Activated T-helper 2 cell treated with anti-CD3 and anti-CD28 coated beads, Interferon-gamma antibody, Interleukin-2, Interleukin-4, amounts not matched to agents 10 μg/mL and 5 μg/mL and 100 μg/mL, durations not matched to agents 14 hours and 24 hours and 36 hours (primary cell): ENCODE measurements at regions not wholly inside any gene's neighbourhood (a gene's known extent, or its start where the extent isn't known, plus 50 kb on each side); places are given as distances from the start of the nearest gene placed in this dataset.

Experiments
- DNase-seq: peaks from one replicate; pipeline ENCODE4 v3.0.0; 2021; ENCODE audit warnings: low spot score
- H3K27ac Mint-ChIP-seq: one replicate; pipeline ENCODE4 v1.8.0; 2021; ENCODE audit warnings: mixed read lengths
- H3K27me3 Mint-ChIP-seq: one replicate; pipeline ENCODE4 v1.8.0; 2021; ENCODE audit warnings: low read depth, mixed read lengths
- H3K36me3 Mint-ChIP-seq: one replicate; pipeline ENCODE4 v1.8.0; 2021; ENCODE audit warnings: low read depth, mixed read lengths
- H3K4me1 Mint-ChIP-seq: one replicate; pipeline ENCODE4 v1.8.0; 2021; ENCODE audit warnings: low read depth, mixed read lengths
- H3K4me3 Mint-ChIP-seq: one replicate; pipeline ENCODE4 v1.8.0; 2021; ENCODE audit warnings: low read depth, mild to moderate bottlenecking, moderate library complexity, mixed read lengths
- H3K9me3 Mint-ChIP-seq: one replicate; pipeline ENCODE4 v1.8.0; 2021; ENCODE audit warnings: mixed read lengths
- intact Hi-C: fragments of 100-400 bp; cut with micrococcal nuclease; formaldehyde crosslinking; loops from one replicate; pipeline ENCODE4 v1.15.1; 2023

DNA sequence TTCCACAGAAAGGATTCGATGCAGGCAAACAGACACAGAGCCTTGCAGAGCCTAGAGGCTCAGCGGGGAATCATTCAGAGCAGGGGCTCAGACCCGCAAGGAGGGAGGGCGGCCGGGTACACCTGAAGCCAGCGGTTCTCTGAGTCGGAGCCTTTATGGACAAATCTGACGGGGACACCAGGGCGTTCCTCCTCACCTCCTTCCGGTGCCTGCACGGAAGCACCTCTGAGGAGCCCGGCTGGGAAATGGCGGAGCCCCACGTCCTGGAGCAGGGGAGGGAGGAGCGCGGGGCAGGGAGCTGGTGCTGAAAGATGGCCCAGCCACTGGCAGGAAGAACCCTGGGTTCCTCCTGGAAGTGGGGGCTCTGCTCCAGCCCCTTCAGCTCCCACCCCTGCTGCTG lies 193.5 kb upstream of the ALKAL2 start:
- no peaks in the 10 kb centered on the region for H3K9me3 Mint-ChIP-seq
- peaks cover 14% of the 10 kb centered on the region for H3K27me3 Mint-ChIP-seq
- H3K36me3 Mint-ChIP-seq: no peaks in the 10 kb centered on the region
- H3K4me3 Mint-ChIP-seq: no peak overlapping the region
- no peak for DNase-seq
- H3K4me1 Mint-ChIP-seq: no peaks in the 10 kb centered on the region
- H3K27ac Mint-ChIP-seq: no peak overlapping the region
- intact Hi-C loops: no loop called here

DNA sequence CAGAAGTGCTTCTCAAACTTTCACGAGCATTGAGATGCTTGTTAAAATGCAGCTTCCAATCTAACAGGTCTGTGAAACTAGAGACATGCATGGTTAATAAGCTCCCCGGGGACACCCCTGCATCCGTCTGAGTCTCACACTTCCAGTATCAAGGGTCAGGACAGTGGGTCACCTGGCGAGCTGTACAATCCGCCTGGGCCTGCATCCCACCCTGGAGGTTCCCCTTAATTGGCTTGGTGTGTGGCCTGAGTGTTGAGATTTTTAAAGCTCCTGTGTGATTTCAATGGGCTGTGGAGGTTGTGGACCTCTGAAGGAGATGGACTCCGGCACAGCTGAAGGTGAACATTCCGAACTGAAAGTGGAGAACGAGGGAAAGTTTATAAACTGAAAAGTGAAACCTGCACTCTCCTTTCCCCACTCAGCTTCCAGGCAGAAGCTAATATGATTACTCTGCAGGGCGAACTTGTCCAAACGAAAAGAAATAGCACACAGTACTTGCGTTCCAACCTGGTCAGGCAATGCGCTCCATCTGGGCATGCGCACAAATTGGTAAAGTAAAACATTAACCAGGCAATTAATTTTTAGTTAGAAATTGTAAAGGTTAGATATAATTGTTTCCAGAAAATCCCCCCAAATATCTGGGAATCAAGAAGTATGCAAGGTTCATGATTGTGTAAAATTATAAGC lies 191.7 kb upstream of the ALKAL2 start:
- H3K4me3 Mint-ChIP-seq: no peak overlapping the region
- intact Hi-C loops: no loop called here
- no peak overlapping the region for H3K27ac Mint-ChIP-seq
- no peaks in the 10 kb centered on the region for H3K36me3 Mint-ChIP-seq
- no peak for DNase-seq
- H3K27me3 Mint-ChIP-seq: peaks cover 17% of the 10 kb centered on the region
- no peaks in the 10 kb centered on the region for H3K4me1 Mint-ChIP-seq
- no peaks in the 10 kb centered on the region for H3K9me3 Mint-ChIP-seq

DNA sequence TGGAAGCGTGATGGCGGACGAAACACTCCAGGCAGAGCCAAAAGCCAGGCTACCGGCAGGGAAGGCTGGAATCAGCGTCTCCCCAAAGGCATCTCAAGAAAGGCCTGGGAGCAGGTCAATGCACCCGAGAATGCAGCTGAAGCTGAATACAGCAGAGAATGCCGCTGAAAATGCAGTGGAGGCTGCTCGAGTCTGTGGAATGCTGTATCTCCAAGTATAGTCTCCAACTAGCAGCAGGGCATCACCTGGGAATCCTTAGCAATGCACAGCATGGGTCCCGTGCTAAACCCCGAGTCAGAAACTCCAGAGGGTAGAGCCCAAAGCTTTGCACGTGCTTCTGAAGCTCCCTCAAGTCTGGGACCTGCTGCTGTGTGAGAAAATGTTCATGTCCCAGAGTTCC lies 191.1 kb upstream of the ALKAL2 start:
- intact Hi-C loops: no loop called here
- H3K27ac Mint-ChIP-seq: no peak overlapping the region
- no peak for DNase-seq
- no peaks in the 10 kb centered on the region for H3K36me3 Mint-ChIP-seq
- H3K4me3 Mint-ChIP-seq: no peak overlapping the region
- peaks cover 17% of the 10 kb centered on the region for H3K27me3 Mint-ChIP-seq
- H3K4me1 Mint-ChIP-seq: no peaks in the 10 kb centered on the region
- no peaks in the 10 kb centered on the region for H3K9me3 Mint-ChIP-seq

DNA sequence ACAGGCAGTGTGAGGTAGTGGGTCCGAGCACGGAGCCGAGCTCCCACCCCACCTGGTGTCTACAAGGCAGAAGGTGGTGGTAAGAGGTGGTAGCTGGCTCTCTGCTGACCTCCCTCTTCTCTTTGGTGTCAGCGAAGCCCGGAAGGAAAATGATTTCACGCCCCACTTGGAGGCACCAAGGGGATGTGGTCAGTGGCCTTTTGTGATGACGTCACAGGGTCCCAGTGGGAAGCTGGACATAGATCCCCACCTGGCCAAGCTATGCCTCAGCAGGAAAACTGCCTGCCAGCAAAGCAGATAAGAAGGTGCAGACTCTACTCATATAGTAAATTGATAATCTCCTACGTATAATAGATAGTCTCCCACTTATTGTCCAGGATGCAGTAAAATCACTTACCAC lies 183.7 kb upstream of the ALKAL2 start:
- Mint-ChIP-seq H3K4me1 (no peaks in the 10 kb centered on the region), H3K27me3 (peaks cover 31% of the 10 kb centered on the region), H3K36me3 (no peaks in the 10 kb centered on the region), H3K9me3 (peaks cover 8% of the 10 kb centered on the region), H3K4me3 (no peak overlapping the region), H3K27ac (no peak overlapping the region)
- intact Hi-C loops: no loop called here
- DNase-seq: no peak

GRCh38 chr2:469514-469913 lies 181.6 kb upstream of the ALKAL2 start:
- no peak for DNase-seq
- no peaks in the 10 kb centered on the region for H3K4me1 Mint-ChIP-seq
- H3K4me3 Mint-ChIP-seq: no peak overlapping the region
- no peak overlapping the region for H3K27ac Mint-ChIP-seq
- H3K9me3 Mint-ChIP-seq: peaks cover 8% of the 10 kb centered on the region
- H3K27me3 Mint-ChIP-seq: peaks cover 39% of the 10 kb centered on the region
- intact Hi-C loops: no loop called here
- no peaks in the 10 kb centered on the region for H3K36me3 Mint-ChIP-seq

GRCh38 chr2:468648-469336 lies 180.9 kb upstream of the ALKAL2 start:
- no peak for DNase-seq
- Mint-ChIP-seq H3K4me3 (no peak overlapping the region), H3K27me3 (peaks cover 39% of the 10 kb centered on the region), H3K4me1 (no peaks in the 10 kb centered on the region), H3K27ac (no peak overlapping the region), H3K9me3 (peaks cover 8% of the 10 kb centered on the region), H3K36me3 (no peaks in the 10 kb centered on the region)
- intact Hi-C loops: no loop called here

DNA sequence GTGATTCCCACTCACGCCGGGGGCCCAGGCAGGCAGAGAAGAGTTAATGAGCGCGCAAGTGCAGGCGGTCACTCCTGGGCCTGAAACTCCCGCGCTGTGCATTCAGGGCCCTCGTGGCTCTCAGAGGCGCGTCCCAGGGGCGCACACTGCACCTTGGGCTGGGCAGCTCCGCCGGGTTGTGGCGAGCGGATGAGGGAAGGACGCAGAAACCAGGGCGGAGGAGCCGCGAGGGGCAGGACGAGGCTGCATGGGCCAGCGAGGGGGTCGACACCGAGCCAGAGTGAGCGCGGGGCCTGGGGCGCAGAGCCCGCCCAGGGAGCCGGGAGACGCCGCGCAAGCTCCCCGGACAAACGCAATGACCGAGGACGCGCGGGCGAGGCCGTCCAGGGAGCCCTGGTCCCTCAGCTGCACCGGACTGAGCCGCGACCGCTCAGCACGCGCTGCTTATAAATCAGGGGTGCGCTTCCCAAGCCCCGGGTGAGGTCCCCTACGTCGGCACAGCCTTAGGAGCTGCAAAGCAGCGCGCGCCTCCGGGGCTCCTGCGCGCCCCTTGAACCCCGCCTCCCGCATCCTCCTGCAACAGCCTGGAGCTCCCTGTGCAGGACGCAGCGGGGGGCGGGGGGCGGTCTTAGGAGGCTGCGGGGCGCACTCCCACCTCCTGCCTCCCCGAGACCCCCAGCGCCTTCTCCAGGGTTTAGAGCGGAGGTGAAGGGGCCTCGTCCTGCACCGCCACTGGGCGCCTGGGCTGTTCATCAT lies 180.2 kb upstream of the ALKAL2 start:
- H3K9me3 Mint-ChIP-seq: peaks cover 3% of the 10 kb centered on the region
- no peaks in the 10 kb centered on the region for H3K4me1 Mint-ChIP-seq
- DNase-seq: no peak
- H3K27me3 Mint-ChIP-seq: peaks cover 42% of the 10 kb centered on the region
- intact Hi-C loops: no loop called here
- no peak overlapping the region for H3K4me3 Mint-ChIP-seq
- no peaks in the 10 kb centered on the region for H3K36me3 Mint-ChIP-seq
- no peak overlapping the region for H3K27ac Mint-ChIP-seq

DNA sequence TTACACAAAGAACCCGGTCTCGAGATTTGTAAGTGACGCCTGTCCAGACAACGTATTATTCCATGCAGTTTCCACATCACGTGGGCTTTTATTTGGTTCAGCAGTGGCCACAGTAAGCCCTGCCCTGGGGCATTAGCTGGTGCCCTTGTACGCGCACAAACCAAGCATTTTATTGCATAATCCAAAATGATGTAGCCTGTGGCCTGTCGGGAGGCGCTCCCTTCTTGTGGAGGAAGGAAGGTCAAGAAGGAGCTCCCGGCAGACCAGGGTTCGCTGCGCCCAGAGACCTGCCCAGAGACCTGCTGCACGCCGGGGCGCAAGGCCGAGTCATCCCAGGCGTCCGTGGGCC lies 179.6 kb upstream of the ALKAL2 start:
- H3K27me3 Mint-ChIP-seq: peaks cover 46% of the 10 kb centered on the region
- H3K4me3 Mint-ChIP-seq: no peak overlapping the region
- intact Hi-C loops: no loop called here
- H3K9me3 Mint-ChIP-seq: no peaks in the 10 kb centered on the region
- H3K36me3 Mint-ChIP-seq: no peaks in the 10 kb centered on the region
- no peaks in the 10 kb centered on the region for H3K4me1 Mint-ChIP-seq
- no peak overlapping the region for H3K27ac Mint-ChIP-seq
- DNase-seq: no peak

DNA sequence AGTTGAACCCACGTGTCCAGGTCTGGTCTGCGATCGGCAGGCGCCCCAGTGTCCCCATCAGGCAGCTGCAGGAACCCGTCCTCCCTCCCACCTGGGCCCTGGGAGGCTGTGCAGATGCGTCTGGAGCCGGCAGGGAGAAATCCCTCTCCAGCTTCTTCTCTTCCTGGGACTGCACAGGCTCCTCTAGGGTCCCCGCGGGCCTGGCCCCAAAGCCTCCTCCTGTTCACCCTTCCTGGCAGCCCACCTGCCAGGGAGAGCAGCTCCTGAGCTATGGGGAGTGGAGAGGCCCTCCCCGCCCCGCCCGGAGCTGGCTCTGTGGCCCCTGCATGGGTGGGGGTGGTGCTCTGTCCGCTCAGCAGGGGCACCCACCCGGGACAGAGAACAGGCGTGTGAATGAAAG lies 179.2 kb upstream of the ALKAL2 start:
- Mint-ChIP-seq H3K4me1 (no peaks in the 10 kb centered on the region), H3K9me3 (no peaks in the 10 kb centered on the region), H3K27me3 (peaks cover 49% of the 10 kb centered on the region), H3K4me3 (no peak overlapping the region), H3K27ac (no peak overlapping the region), H3K36me3 (no peaks in the 10 kb centered on the region)
- intact Hi-C loops: no loop called here
- no peak for DNase-seq

GRCh38 chr2:464562-465309 lies 176.8 kb upstream of the ALKAL2 start:
- no peaks in the 10 kb centered on the region for H3K9me3 Mint-ChIP-seq
- peaks cover 17% of the 10 kb centered on the region for H3K4me1 Mint-ChIP-seq
- no peak for DNase-seq
- H3K27ac Mint-ChIP-seq: no peak overlapping the region
- no peaks in the 10 kb centered on the region for H3K36me3 Mint-ChIP-seq
- H3K27me3 Mint-ChIP-seq: peaks cover 56% of the 10 kb centered on the region
- H3K4me3 Mint-ChIP-seq: no peak overlapping the region
- intact Hi-C loops: no loop called here

- no peaks in the 10 kb centered on the region for H3K36me3 Mint-ChIP-seq
Measured at GRCh38 chr2:460861-461260, 173.0 kb upstream of the ALKAL2 start.

GRCh38 chr2:459931-460330 lies 172.0 kb upstream of the ALKAL2 start:
- no peak for DNase-seq
- intact Hi-C loops: loop anchor here (5.0 kb wide), 1 partner anchor 143 kb away; no protein-coding TSS in a partner anchor
- Mint-ChIP-seq H3K4me1 (peaks cover 33% of the 10 kb centered on the region), H3K27me3 (peaks cover 41% of the 10 kb centered on the region), H3K36me3 (no peaks in the 10 kb centered on the region), H3K9me3 (no peaks in the 10 kb centered on the region), H3K27ac (no peak overlapping the region), H3K4me3 (no peak overlapping the region)

More at GRCh38 chr2:460861-461260, 173.0 kb upstream of the ALKAL2 start:
- H3K4me1 Mint-ChIP-seq: peaks cover 29% of the 10 kb centered on the region
- peak overlapping the region; percentile 5 for H3K4me3 Mint-ChIP-seq
- H3K9me3 Mint-ChIP-seq: no peaks in the 10 kb centered on the region
- intact Hi-C loops: no loop called here
- DNase-seq: peak; percentile 68
- peaks cover 47% of the 10 kb centered on the region for H3K27me3 Mint-ChIP-seq
- no peak overlapping the region for H3K27ac Mint-ChIP-seq
